GF-D8 (cell line): ENCODE measurements at regions not wholly inside any gene's neighbourhood (a gene's known extent, or its start where the extent isn't known, plus 50 kb on each side); places are given as distances from the start of the nearest gene placed in this dataset.

Source experiments
- DNase-seq: peaks from one replicate; lab custom pipeline; 2025; lab: John Stamatoyannopoulos, UW

DNA sequence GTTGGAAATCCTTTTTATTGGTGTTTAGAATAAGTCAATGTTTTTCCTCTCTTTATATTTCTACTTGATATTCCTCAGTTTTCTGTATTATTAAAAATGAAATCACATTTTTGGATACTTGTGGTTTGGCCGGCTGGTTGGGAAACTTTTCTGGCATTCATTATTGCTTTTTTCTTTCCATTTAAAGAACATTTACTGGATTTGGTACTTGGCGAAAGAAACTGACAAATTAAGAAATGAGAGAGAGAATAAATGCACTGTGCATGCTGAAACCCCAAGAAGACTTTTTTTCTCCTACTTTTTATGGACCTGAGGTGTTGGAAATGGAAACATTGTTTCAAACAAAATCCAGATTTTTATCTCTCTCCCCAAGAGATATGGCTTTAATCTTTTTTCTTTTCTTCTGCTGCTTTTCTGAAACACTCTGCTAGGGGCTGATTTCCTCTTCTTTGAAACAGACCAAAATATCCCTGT lies 128.4 kb downstream of the SNX18 start:
- no peak for DNase-seq

DNA sequence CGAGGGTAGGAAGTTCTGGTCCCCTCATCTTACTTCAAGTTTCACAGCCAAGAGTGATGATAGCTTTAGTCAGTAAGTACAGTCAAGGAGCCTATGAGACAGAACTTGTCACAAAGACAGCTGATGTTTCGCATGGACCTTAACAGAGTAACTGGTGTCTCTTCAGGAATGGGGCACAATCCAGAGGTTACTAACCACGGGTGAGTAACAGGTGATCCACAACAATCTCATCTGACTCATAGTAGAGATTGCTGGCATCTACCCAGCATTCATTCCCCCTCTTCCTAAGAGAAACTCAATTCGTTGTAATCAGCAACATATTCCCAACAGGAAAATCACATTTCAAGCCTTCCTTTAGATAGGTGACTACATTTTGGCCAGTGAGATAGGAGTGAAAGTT lies 126.7 kb downstream of the SNX18 start:
- DNase-seq: no peak

DNA sequence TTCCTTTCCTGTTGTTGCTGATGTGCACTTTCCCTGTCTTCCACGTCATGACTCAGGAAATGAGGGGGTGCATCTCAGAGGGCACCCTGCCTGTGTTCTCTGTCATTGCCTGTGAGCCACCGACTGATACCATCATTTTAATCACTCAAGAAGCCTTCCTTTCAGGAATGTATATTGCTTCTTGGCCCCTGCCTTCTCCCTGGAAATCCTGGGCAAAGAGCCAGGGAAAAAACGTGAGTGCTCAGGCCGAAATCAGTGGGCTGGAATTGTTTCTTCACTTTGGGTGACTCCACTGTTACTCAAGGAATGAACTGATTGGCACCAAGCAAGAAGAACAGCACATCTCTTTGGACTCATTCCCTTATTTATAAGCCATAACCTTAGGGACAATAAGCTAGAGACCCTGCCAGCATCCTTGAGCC lies 126.1 kb downstream of the SNX18 start:
- no peak for DNase-seq

DNA sequence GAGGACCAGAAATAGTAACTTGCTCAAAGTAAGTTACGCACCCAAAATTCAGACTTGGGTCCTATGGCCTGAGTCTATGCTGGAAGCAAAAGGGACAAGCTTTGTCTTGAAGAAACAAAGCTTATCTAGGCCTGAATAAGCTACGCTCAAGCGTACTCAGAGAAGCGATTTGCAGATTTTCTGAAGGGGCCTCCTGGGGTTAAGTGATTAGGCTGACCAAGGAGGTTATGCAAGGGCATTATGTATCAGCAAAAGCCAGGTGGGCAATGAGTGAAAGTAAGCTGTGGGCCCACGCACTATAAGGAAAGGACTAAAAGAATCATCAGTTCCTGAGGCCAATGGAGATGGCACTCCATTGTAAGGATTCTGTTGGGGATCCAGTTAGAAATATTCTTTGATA lies 122.1 kb downstream of the SNX18 start:
- no peak for DNase-seq

DNA sequence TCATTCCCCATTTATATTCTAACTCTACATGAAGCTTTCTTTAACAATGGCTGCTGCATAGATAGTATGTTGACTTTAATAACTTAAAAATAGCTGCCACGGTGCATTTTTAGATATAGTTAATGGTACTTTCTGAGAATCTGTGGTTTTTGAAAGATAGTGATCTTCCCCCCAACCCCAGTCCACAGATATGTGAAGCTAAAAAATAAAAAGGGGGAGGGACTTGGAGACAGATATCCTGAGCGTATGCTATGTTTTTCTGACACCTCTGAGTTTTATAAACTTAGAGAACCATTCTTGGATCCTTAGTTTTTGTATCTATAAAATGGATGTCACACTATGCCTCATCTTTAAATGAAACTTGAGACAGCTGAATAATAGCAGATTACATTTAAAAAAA lies 120.5 kb downstream of the SNX18 start:
- DNase-seq: no peak

DNA sequence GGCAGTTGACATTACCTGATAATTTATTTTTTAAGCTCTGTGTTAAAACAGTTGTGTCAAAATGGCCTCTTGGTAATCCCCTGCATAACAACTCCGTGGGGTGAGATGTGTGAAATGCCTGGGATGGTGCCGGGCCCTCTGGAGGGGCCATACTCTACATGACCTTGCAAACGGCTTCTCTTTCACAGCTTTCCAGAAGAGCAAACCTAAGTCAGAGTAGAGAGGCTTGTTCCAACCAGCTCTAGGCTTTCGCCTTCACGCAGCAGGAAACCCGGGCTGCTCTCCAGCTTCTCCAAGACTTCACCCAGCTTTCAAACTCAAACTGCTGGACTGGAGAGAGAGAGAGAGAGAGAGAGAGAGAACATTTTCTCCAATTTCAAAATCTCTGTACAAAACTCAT lies 120.1 kb downstream of the SNX18 start:
- no peak for DNase-seq

DNA sequence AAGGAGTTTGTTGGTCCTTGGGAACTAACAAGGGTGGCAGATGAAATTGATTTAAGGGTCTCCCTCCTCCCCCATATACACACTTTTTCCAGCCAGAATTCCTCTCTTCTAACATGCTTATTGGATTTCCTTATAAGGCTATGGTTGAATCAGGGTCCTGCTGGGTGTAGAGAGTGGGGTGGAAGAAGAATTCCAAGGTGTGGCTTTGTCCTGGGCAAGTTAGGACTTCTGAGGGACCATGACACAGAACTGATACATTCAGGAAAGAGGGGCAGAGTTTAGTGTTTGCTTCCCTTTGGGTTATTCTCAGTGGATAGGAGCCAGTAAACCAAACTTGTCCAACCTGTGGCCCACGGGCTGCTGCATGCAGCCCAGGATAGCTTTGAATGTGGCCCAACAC lies 116.5 kb downstream of the SNX18 start:
- no peak for DNase-seq

DNA sequence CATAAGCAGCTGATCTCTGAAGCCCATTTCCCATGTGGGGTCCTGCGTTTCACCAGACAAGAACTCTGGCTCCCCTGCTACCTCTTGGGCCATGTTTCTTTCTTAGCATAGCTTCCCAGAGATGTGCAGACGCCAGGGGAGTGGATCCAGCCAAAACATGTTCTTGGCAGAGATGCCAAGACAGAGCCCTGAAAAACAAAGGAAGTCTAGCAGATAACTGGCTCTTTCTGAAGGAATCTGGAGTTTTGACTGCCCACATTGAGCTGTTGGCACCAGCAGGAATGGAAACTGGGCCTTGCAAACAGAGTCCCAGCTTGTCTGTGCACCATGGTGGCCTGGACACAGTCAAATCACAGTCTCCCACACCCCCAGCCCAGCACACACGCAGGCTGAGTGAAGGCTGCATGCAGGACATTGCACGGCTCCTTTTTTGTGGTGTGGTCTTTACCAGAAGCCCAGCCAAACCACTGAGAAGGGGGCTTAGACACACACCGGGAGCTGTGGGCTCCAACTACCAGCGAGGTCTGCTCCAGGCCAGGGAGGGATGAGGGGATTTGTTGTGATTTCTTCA lies 114.7 kb downstream of the SNX18 start:
- DNase-seq: no peak

DNA sequence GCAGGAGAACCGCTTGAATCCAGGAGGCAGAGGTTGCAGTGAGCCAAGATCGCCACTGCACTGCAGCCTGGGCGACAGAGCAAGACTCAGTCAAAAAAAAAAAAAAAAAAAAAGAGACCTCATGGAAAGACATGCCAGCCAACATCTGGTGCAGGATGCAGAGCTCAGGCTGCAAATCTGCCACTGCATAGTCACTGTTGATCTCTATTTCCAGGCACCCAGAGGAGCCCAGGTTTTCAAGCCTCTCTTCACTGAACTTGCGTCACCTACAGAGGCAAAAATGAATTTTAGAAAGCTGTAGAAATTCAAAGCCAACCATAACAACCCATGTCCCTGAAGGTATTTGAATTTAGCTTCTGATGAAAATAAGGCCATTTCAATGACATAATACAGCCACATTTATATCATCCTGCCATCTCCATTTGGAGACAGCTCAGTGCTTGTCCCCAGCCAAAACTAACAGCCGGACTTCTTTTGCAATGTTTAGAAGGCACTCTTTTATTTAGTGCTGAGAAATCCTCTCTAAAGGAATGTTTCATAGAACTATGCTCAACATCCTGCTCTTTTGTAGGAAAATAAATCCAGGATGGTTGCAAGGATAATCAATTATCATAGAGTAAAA lies 113.3 kb downstream of the SNX18 start:
- no peak for DNase-seq

DNA sequence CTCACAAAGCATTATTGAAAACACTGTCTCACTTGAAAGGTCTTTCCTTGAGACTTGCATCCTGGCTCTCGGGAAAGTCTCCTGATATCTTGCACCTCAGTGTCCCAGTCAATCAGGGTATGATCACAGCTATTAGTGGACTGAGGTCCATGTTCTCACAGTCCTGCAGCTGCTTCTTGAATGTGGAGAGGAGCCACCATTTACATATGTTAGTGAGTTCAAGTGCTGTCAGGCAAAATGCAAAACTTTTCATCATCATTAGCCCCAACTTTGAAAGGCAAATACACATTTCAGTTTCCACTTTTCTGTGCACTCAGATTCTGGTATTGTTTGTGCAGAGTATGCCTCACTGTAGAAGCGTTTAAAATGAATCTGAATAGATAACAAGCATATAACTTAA lies 111.6 kb downstream of the SNX18 start:
- DNase-seq: no peak

DNA sequence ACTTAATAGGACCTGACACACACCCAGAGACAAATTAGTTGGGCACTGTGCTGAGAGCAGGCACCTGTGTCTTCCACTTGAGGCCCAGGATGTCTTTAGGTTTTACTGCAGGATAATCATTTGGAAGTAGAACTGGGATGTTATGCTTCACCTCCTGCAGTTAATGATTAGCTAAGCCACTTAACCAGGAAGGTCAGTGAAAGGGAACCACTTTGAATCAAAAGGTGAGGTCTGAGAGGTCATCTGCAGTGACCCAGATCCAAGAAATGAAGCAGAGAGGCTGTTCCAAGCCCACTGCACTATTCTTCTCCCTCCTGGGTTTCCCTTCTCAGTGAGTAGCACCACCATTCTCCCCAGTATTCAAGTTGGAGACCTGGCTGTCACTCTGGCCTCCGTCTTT lies 110.5 kb downstream of the SNX18 start:
- DNase-seq: no peak

DNA sequence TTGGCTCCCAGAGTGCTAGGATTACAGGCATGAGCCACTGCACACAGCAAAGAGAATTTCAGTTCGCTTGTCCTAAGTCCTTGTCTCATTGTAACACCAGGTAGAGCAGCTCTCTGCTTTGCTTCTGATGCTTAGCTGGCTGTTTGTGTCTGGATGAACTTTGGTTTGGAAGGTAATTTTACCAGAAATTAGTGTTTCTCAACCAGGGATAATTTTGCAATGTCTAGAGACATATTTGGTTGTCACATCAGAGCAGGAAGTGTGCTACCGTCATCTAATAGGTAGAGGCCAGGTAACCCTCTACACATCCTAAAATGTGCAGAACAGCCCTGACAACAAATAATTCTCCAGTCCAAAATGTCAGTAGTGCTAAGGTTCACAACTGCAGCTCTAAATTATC lies 108.8 kb downstream of the SNX18 start:
- DNase-seq: no peak

DNA sequence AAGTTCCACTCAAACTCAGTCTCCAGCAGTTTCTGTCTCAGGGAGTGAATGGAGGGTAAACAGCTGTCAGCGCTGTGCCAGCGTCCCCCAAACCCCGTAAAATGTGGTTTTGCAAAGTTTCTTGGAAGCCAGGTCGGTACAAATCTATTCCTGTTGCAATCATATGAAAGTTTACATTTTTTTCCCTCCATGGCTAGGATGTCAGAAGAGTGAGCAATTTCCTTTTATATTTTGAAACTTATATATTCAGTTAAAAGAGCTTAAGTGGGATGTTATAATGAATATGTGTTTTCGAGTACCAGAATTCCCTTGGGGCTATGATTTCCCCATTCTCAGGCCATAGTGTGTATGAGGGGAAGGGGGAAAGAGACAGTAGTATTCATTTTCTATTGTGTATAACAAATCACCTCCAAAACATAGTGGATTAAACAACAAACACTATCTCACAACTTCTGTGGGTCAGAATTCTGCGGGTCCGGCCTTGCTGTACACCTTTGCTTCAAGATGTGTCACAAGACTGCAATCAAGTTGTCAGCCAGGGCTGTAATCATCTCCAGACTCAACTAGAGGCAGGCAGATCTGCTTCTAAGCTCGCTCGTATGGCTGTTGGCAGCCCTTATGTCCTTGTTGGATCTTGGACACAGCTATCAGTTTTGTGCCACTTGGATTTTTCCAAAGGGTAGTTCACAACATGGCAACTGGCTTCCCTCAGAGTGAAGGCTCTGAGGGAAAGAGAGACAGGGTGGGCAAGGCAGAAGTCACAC lies 107.4 kb downstream of the SNX18 start:
- peak; percentile 19 for DNase-seq

DNA sequence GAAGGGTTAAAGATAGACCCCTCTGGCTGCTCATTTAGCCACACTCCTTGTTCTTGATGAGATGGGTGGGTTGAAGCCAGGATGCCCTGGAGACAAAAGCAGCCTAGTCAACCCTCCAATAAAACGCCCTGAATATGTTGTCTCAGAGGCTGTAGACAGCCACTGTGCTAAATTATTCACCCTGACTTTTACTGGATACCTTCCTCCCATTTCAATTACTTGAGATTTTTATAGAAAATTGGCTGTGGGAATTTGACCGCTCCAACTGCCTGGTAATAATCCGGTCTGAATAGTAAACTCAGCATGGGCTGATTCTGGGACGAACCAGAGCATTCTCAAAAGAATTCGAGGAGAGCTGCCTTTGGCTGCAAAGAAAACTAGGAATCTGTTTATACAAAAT lies 104.2 kb downstream of the SNX18 start:
- DNase-seq: no peak

DNA sequence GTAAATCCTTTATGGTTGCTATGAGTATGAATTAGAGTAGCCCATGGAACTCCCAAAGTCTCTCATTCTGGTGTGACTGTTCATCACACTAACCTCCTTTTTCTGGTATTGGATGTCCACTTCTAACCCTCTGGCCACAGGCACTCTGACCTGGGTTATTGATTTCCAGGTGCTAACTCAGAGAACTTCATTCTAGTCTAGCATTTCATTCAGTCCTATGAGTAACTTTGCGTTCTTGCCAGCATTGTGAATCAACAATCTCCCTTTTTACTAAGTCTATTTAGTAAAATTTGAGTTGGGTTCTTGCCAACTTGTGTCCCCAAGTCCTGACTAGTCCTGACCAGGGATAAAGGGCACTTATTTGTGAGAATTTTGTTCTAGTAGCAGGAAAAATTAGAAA lies 103.5 kb downstream of the SNX18 start:
- DNase-seq: no peak

DNA sequence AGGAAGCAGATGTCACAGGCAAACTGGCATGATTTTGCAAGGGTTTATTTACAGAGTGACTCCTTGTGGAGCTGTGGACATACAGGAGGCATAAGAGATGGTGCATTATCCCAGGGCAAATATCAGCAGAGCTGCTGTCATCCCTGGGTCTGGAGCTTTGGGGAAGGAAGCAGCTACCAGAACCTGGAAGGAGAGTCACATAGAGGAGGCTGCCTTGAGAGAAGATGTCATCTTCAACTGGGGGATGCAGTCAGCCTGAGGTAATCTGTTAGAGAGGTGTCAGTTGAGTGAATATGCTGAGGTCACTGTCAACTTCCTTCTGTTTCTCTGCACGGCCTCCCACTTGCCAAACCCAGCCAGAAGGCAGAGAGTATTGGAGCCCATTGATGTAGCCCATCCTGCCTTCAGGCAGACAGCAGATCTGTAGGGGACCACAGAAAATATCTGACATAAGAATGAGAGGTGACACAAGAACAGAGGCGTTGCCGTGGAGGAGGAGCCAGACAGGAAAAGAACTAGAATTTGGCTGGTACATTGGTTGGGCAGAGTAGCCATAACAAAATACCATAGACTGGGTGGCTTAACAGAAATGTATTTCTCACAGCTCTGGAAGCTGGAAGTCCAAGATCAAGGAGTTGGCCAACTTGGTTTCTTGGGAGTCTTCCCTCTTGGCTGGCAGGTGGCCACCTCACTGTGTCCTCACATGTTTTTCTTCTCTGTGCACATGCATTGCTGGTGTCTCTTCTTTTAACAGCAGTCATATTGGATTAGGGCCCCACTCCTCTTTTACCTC lies 102.8 kb downstream of the SNX18 start:
- DNase-seq: no peak

DNA sequence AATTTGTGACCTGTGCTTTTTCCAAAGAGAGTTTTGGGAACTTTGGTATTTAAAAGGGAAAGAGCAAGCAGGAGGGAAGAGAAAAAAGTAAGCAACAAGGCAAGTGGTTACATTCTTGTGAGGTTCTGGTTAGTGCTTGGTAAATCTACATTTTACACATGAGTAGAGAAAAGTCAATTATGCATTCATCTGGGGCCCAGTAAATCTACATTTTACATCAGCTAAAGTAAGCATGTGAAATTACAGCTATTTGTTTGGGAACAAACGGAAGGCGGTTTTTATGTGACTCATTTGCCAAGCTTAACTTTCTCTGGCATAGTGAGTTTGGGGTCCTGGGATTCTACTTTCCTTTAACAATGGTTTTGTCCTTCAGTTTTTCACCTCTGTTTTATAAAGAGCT lies 102.2 kb downstream of the SNX18 start:
- no peak for DNase-seq

DNA sequence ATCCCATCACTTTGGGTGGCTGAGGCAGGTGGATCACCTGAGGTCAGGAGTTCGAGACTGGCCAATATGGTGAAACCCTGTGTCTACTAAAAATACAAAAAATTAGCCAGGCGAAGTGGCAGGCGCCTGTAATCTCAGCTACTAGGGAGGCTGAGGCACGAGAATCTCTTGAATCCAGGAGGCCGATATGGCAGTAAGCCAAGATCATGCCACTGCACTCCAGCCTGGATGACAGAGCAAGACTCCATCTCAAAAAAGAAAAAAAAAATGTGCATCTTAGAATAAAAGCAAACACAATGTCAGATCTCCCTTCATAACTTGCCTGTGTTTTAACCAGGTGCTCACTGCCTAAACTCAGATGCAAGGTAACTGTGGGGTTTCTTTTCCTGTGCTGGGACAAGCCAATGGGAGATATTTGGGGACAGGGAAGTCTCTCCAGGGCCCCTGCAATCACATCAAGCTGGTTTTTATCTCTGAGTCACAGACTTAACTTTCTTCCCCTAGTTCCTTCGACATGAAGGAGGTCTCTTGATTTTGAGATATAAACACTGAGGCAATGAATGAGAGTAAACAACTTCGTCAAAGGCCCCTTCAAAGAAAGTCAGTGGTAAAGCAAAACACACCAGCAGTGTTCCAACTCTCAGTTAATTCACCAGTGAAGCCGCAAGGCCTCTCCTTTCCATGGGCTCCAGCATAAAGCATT lies 99.1 kb downstream of the SNX18 start:
- DNase-seq: no peak

DNA sequence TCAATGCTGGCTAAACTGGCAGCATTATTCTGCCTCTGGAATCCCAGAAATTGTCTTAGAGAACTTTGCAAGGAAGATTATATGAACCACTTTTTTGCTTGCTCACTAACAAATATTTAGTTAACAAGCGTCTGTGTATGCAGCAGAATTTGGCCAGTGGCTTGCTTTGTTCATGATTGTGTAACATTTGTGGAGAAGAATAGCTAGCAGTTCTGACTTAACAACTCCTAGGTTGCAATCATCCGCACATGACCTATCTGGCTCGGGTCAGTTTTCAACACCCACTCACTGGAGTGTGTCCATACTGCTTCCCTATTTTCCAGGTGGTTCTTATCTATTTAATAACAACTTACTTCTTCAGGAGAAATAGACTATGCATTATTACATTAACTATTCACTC lies 98.5 kb downstream of the SNX18 start:
- DNase-seq: peak; percentile 47

DNA sequence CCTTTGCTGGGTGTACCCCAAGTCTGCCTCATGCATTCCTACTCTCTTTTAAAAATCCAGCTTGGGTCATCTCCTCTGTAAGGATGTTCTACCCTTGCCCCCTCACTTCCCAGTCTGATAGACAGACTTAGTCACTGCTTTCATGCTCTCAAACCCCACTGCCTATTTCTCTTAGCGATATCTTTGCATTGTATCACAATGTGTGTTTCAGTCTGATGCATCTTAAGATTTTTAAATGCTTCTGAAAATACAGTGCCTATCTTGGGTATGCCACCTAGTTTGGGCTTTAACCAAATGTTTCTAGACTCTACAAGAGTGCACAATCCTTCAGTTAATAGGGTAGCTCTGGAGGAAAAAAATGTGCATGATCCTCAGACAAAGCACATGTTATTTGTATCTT lies 97.8 kb downstream of the SNX18 start:
- no peak for DNase-seq

DNA sequence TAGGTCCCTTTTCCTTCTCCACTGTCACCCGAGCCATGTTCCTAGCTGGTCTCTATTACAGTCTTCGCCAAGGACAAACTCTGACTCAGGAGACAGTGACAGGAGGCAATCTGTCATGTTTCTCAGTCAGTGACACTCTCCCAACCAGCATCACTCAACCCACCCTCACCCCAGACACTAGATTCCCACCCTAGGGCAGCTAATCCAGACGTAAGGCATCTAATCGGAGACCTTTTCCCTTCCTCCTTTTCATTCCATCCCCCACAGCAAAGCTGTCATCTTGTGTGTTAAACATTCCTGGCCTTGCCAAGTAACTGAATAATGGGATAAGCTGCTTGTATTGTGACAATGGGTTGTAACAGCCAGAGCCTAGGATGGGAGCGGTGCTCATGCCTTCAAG lies 95.2 kb downstream of the SNX18 start:
- no peak for DNase-seq

DNA sequence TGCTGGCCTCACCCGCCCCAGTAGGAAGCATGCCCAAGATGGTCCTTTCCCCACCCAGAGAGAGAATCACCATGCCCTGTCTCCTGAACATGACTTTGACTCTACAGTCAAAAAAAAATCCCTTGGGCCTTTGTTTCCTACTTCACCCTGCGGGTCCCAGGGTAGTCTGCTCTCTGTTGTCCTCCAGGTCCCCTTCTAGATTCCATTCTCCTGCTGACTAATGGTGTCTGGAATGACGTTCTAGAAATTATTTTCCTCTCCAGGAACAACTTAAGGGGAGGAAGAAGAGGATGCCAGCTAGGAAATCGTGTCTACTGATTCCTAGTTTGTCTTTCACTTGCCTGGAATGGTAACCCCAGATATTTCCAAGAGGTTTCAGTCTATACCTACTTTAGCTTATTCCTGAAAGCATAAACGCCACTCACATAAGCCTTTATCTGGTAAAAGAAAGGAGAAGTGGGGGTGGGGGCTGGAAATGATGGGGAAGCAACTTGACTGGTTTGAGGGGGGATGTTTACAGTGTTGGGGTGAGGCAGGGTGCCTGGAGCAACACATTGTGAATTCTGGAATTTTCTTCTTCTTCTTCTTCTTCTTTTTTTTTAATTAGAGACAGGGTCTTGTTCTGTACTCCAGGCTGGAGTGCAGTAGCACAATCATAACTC lies 93.9 kb downstream of the SNX18 start:
- no peak for DNase-seq
